Gastrocnemius medialis (tissue), 4 donors: ENCODE measurements at regions not wholly inside any gene's neighbourhood (a gene's known extent, or its start where the extent isn't known, plus 50 kb on each side); places are given as distances from the start of the nearest gene placed in this dataset.

ENCODE experiments used
- CTCF ChIP-seq, 5 experiments: fragments of 450-650 bp in 3 of 5; fragments of 200-600 bp in 2 of 5; sonication (generic) in 2 of 5; IDR thresholded peaks in 4 of 5; conservative IDR thresholded peaks in 1 of 5; 1 replicate in 4 of 5; 2 replicates in 1 of 5; pipeline ENCODE4 v1.5.1; 2016 to 2019; ENCODE audit warnings: antibody characterized with exemption in 5 of 5, mild to moderate bottlenecking in 3 of 5, moderate library complexity in 3 of 5
- POLR2A ChIP-seq, 2 donors: fragments of 450-650 bp; IDR thresholded peaks; one replicate each; pipeline ENCODE4 v1.6.1; 2017; ENCODE audit warnings: antibody characterized with exemption in 2 of 2, mild to moderate bottlenecking in 2 of 2, moderate library complexity in 2 of 2

- TF ChIP-seq CTCF (IDR thresholded peaks at IDR 0.05 in 4 of 5, conservative IDR thresholded peaks at IDR 0.05 in 1 of 5) = no peak
- no peak for TF ChIP-seq POLR2A (IDR thresholded peaks at IDR 0.05)
These were observed 235.5 kb downstream of the TMEM161B start for GRCh38 chr5:88033191-88033590.
